Brain microvascular endothelial cell (primary cell): ENCODE measurements at regions not wholly inside any gene's neighbourhood (a gene's known extent, or its start where the extent isn't known, plus 50 kb on each side); places are given as distances from the start of the nearest gene placed in this dataset.

Experiments used
- DNase-seq: peaks from one replicate; pipeline ENCODE4 v3.0.0-alpha.2; 2020
- H3K27ac ChIP-seq: fragments of 250-450 bp; sonication (Bioruptor Pico); 2 replicates; pipeline ENCODE4 v1.5.1; 2020; ENCODE audit warnings: mild to moderate bottlenecking, moderate library complexity
- H3K27me3 ChIP-seq: fragments of 250-450 bp; sonication (Bioruptor Pico); replicated peaks from 2 replicates; pipeline ENCODE4 v1.5.1; 2020; ENCODE audit warnings: mild to moderate bottlenecking
- H3K36me3 ChIP-seq: fragments of 250-450 bp; sonication (Bioruptor Pico); replicated peaks from 2 replicates; pipeline ENCODE4 v1.5.1; 2020; ENCODE audit warnings: mild to moderate bottlenecking
- H3K4me3 ChIP-seq: 2 replicates; pipeline ENCODE4 v1.5.1; 2011; ENCODE audit warnings: low read depth, mild to moderate bottlenecking, control low read depth, low read length, moderate library complexity
- CTCF ChIP-seq: IDR thresholded peaks from 2 replicates; pipeline ENCODE4 v1.5.1; 2011; ENCODE audit warnings: low read depth, mild to moderate bottlenecking, moderate library complexity, low read length, control low read depth, inconsistent platforms; ENCODE audit errors: missing control alignments
- in situ Hi-C: cut with HindIII; loops from 2 replicates; pipeline ENCODE4 v1.10.0; 2017; ENCODE audit warnings: low sequenced_read_pairs, low pct_ligation_motif_present

GRCh38 chr18:78620326-78620725 lies 359.3 kb upstream of the SALL3 start:
- Histone ChIP-seq H3K4me3 (no peak overlapping the region), H3K27ac (no peak overlapping the region), H3K27me3 (no peaks in the 10 kb centered on the region), H3K36me3 (no peaks in the 10 kb centered on the region)
- no peak for TF ChIP-seq CTCF
- in situ Hi-C loops, result no loop called here
- DNase-seq, result no peak

- Histone ChIP-seq H3K4me3 (no peak overlapping the region), H3K27ac (no peak overlapping the region), H3K27me3 (no peaks in the 10 kb centered on the region), H3K36me3 (no peaks in the 10 kb centered on the region)
- no peak for TF ChIP-seq CTCF
- DNase-seq, result no peak
- in situ Hi-C loops, result no loop called here
These were observed 358.4 kb upstream of the SALL3 start for GRCh38 chr18:78621141-78621755.

GRCh38 chr18:78622251-78622906 lies 357.2 kb upstream of the SALL3 start:
- no peak for TF ChIP-seq CTCF
- Histone ChIP-seq H3K27me3 (no peaks in the 10 kb centered on the region), H3K36me3 (no peaks in the 10 kb centered on the region), H3K27ac (no peak overlapping the region), H3K4me3 (no peak overlapping the region)
- in situ Hi-C loops, result no loop called here
- no peak for DNase-seq

- TF ChIP-seq CTCF, result no peak
- no peak overlapping the region for H3K4me3 ChIP-seq
- H3K27ac ChIP-seq, result no peak overlapping the region
- DNase-seq, result no peak
- no peaks in the 10 kb centered on the region for H3K36me3 ChIP-seq
- in situ Hi-C loops, result no loop called here
- H3K27me3 ChIP-seq, result no peaks in the 10 kb centered on the region
These were observed 356.6 kb upstream of the SALL3 start for GRCh38 chr18:78622907-78623541.

GRCh38 chr18:78624646-78625279 lies 354.9 kb upstream of the SALL3 start:
- Histone ChIP-seq H3K27ac (no peak overlapping the region), H3K27me3 (no peaks in the 10 kb centered on the region), H3K36me3 (no peaks in the 10 kb centered on the region), H3K4me3 (no peak overlapping the region)
- DNase-seq, result no peak
- TF ChIP-seq CTCF, result no peak
- in situ Hi-C loops, result no loop called here
